Neural crest cell (in vitro differentiated cells): ENCODE measurements at regions not wholly inside any gene's neighbourhood (a gene's known extent, or its start where the extent isn't known, plus 50 kb on each side); places are given as distances from the start of the nearest gene placed in this dataset.

Experiments
- DNase-seq: peaks from one replicate; pipeline ENCODE4 v3.0.0; 2021; ENCODE audit warnings: low read depth, mixed read lengths, low spot score
- H3K27ac Mint-ChIP-seq: one replicate; pipeline ENCODE4 v1.8.0; 2021; ENCODE audit warnings: mild to moderate bottlenecking, mixed read lengths; ENCODE audit not compliant: unreplicated experiment
- H3K27me3 Mint-ChIP-seq: 2 replicates; pipeline ENCODE4 v1.8.0; 2021; ENCODE audit warnings: low read depth, mild to moderate bottlenecking, mixed read lengths
- H3K36me3 Mint-ChIP-seq: 2 replicates; pipeline ENCODE4 v1.8.0; 2021; ENCODE audit warnings: low read depth, mild to moderate bottlenecking, mixed read lengths
- H3K4me1 Mint-ChIP-seq: 2 replicates; pipeline ENCODE4 v1.8.0; 2021; ENCODE audit warnings: mixed read lengths
- H3K4me3 Mint-ChIP-seq: one replicate; pipeline ENCODE4 v1.8.0; 2021; ENCODE audit warnings: mild to moderate bottlenecking, mixed read lengths
- H3K9me3 Mint-ChIP-seq: 2 replicates; pipeline ENCODE4 v1.8.0; 2021; ENCODE audit warnings: mixed read lengths
- TF ChIP-seq, protein P1 (sequence below): fragments of 200-600 bp; sonication (generic); conservative IDR thresholded peaks from 2 replicates; pipeline ENCODE4 v1.5.0; 2021; ENCODE audit warnings: antibody characterized with exemption, mild to moderate bottlenecking

DNA sequence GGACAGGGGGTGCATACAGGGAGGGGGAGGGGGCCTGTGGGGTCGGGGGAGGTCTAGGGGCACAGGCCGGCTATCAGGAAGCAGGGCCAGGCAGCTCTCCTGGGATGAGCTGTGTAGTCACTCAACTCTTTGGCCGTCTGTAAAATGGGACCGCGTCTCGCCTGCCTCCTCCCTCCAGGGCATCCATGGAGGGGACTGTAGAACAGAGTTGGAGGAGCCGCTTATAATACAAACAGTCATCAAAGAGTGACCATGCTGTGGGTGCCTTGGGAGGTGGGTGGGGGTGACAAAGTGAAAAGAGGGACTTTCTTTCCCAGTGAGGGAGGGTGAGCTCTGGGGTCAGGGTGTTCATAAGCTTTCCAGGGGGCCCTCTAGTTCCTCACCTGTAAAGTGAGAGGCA is 169.6 kb upstream of the HAAO start:
- no peak overlapping the region for H3K4me3 Mint-ChIP-seq
- no peaks in the 10 kb centered on the region for H3K36me3 Mint-ChIP-seq
- no peak overlapping the region for H3K27ac Mint-ChIP-seq
- TF ChIP-seq, protein P1, sequence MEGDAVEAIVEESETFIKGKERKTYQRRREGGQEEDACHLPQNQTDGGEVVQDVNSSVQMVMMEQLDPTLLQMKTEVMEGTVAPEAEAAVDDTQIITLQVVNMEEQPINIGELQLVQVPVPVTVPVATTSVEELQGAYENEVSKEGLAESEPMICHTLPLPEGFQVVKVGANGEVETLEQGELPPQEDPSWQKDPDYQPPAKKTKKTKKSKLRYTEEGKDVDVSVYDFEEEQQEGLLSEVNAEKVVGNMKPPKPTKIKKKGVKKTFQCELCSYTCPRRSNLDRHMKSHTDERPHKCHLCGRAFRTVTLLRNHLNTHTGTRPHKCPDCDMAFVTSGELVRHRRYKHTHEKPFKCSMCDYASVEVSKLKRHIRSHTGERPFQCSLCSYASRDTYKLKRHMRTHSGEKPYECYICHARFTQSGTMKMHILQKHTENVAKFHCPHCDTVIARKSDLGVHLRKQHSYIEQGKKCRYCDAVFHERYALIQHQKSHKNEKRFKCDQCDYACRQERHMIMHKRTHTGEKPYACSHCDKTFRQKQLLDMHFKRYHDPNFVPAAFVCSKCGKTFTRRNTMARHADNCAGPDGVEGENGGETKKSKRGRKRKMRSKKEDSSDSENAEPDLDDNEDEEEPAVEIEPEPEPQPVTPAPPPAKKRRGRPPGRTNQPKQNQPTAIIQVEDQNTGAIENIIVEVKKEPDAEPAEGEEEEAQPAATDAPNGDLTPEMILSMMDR: no peak
- peaks cover 51% of the 10 kb centered on the region for H3K4me1 Mint-ChIP-seq
- no peaks in the 10 kb centered on the region for H3K9me3 Mint-ChIP-seq
- H3K27me3 Mint-ChIP-seq: no peaks in the 10 kb centered on the region
- DNase-seq: no peak

- H3K27me3 Mint-ChIP-seq: no peaks in the 10 kb centered on the region
- peak; percentile 23 for DNase-seq
- H3K4me1 Mint-ChIP-seq: peaks cover 52% of the 10 kb centered on the region
- no peaks in the 10 kb centered on the region for H3K36me3 Mint-ChIP-seq
- TF ChIP-seq, protein P1: no peak
- no peaks in the 10 kb centered on the region for H3K9me3 Mint-ChIP-seq
- H3K4me3 Mint-ChIP-seq: peak overlapping the region; percentile 32
- peak overlapping the region; percentile 92 for H3K27ac Mint-ChIP-seq
Observed at GRCh38 chr2:42961385-42961811, 169.0 kb upstream of the HAAO start.

DNA sequence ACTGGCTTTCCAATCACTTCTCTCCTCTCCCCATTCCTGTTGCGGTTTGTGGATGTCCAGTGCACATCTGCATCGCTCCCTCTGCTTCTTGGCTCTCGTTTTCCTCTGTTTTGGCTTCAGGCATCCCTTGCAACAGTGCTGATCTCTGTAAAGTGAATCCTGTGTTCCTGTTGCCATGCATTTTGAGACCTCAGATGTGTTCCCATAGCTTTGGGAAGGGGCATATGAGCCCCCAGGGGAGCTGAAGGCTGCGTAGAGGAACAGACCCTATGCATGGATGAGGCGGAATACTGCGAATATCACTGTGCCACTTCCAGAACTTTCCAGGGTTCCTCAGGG is 168.4 kb upstream of the HAAO start:
- H3K4me1 Mint-ChIP-seq: peaks cover 52% of the 10 kb centered on the region
- no peaks in the 10 kb centered on the region for H3K36me3 Mint-ChIP-seq
- no peak for DNase-seq
- peak overlapping the region; percentile 8 for H3K27ac Mint-ChIP-seq
- TF ChIP-seq, protein P1: no peak
- H3K9me3 Mint-ChIP-seq: no peaks in the 10 kb centered on the region
- H3K4me3 Mint-ChIP-seq: no peak overlapping the region
- no peaks in the 10 kb centered on the region for H3K27me3 Mint-ChIP-seq

DNA sequence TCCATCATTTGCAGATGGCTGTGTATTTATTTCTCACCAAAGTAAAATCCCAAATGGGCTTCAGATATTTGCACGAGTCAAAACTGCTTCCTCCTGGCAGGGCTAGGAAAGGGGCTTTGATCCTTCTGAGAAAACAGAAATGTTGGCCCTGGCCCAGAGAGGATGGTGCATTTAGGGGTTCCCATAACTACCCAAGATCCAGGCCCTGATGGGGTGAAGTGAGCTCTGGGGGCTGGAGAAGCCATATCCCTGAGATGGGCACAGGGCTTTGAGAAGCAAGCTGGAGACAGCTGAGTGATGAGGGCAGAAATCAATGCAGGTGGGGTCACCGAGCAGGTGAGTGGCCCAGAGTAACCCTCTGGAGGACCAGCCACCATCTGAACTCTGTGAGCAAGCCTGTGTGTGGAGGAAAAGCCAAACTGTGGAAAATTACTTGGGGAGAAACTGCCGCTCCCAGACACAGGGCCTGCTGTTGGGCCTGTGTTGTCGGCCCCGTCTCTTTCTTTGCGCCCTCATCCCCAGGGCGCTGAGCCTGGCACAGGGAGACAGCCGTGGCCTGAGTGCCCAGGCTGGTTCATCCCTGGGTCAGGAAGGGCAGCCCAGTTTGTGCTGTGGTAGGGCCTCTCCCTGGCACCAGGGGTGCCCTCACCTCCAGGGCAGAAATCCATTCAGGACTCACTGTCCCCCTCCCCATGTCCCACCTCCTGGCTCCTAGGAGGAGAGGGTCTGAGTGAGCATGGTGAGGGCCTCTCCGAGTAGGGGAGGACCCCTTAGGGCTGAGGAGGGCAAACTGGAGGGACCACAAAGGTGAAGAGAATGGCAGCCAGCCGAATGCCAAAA is 167.8 kb upstream of the HAAO start:
- Mint-ChIP-seq H3K9me3 (no peaks in the 10 kb centered on the region), H3K4me3 (no peak overlapping the region), H3K36me3 (no peaks in the 10 kb centered on the region), H3K27me3 (no peaks in the 10 kb centered on the region), H3K27ac (no peak overlapping the region), H3K4me1 (peaks cover 52% of the 10 kb centered on the region)
- TF ChIP-seq, protein P1: no peak
- no peak for DNase-seq

DNA sequence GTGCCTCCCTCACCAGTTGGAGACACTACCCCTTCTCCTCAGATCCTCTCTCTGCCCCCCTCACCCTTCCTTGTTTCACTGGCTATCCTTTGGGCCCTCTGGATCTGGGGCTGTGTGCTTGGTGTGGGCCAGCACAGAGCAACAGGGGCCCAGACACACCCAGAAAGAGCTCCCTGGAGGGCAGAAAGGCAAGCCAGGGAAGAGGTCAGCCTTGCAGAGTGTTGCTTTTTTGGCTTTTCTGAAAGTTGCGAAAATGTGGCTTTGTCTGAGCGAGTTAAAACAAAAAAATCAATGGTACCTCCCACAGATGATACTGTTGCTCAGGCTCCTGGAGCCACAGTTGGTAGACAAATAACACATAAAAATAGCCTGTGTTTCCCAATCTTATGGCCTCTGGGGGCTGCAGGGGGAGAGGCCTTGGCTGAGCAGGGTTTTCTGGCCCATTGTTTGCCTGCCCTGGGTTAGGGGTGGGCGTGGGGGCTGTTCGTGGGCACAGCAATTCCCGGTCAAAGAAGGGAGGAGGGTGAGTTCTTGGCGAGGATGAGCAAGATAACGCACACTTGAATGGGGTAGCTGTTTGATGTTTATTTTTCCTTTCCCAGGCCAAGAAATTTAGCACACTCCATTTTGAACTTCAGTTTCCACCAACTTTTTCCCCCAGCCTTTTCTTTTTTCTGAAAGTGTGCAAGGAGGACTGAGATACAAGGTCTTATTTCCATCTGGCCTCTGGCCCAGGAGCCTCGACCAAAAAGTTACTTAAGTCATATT is 167.0 kb upstream of the HAAO start:
- peak overlapping the region; percentile 15 for H3K4me3 Mint-ChIP-seq
- peaks cover 59% of the 10 kb centered on the region for H3K4me1 Mint-ChIP-seq
- peak overlapping the region; percentile 93 for H3K27ac Mint-ChIP-seq
- no peak for DNase-seq
- H3K36me3 Mint-ChIP-seq: no peaks in the 10 kb centered on the region
- no peaks in the 10 kb centered on the region for H3K9me3 Mint-ChIP-seq
- TF ChIP-seq, protein P1: no peak
- no peaks in the 10 kb centered on the region for H3K27me3 Mint-ChIP-seq
